WI38 (cell line): ENCODE measurements at regions not wholly inside any gene's neighbourhood (a gene's known extent, or its start where the extent isn't known, plus 50 kb on each side); places are given as distances from the start of the nearest gene placed in this dataset.

ENCODE experiments used
- H3K4me3 ChIP-seq: 2 replicates; pipeline ENCODE4 v1.5.1; 2011; ENCODE audit warnings: low read depth, mild to moderate bottlenecking, control low read depth, low read length
- TF ChIP-seq, protein P1 (sequence below): IDR thresholded peaks from 2 replicates; pipeline ENCODE4 v1.5.1; 2012; ENCODE audit warnings: low read depth, mild to moderate bottlenecking, control low read depth, low read length

DNA sequence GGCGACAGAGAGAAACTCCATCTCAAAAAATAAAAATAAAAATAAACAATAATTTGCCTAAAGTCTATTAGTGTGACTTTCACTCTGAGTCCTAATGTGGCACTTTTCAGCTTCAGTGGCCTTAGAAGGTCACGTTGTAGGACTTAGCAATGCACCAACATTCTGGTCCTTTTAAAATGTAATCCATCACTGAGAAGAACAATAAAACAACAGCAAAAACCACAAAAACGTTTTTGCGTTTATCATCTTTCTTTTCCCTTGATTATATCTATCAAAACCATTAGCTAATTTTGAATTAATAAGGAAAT, 190.1 kb upstream of the ZNF608 start:
- H3K4me3 ChIP-seq: no peak overlapping the region
- TF ChIP-seq, protein P1, sequence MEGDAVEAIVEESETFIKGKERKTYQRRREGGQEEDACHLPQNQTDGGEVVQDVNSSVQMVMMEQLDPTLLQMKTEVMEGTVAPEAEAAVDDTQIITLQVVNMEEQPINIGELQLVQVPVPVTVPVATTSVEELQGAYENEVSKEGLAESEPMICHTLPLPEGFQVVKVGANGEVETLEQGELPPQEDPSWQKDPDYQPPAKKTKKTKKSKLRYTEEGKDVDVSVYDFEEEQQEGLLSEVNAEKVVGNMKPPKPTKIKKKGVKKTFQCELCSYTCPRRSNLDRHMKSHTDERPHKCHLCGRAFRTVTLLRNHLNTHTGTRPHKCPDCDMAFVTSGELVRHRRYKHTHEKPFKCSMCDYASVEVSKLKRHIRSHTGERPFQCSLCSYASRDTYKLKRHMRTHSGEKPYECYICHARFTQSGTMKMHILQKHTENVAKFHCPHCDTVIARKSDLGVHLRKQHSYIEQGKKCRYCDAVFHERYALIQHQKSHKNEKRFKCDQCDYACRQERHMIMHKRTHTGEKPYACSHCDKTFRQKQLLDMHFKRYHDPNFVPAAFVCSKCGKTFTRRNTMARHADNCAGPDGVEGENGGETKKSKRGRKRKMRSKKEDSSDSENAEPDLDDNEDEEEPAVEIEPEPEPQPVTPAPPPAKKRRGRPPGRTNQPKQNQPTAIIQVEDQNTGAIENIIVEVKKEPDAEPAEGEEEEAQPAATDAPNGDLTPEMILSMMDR: no peak

DNA sequence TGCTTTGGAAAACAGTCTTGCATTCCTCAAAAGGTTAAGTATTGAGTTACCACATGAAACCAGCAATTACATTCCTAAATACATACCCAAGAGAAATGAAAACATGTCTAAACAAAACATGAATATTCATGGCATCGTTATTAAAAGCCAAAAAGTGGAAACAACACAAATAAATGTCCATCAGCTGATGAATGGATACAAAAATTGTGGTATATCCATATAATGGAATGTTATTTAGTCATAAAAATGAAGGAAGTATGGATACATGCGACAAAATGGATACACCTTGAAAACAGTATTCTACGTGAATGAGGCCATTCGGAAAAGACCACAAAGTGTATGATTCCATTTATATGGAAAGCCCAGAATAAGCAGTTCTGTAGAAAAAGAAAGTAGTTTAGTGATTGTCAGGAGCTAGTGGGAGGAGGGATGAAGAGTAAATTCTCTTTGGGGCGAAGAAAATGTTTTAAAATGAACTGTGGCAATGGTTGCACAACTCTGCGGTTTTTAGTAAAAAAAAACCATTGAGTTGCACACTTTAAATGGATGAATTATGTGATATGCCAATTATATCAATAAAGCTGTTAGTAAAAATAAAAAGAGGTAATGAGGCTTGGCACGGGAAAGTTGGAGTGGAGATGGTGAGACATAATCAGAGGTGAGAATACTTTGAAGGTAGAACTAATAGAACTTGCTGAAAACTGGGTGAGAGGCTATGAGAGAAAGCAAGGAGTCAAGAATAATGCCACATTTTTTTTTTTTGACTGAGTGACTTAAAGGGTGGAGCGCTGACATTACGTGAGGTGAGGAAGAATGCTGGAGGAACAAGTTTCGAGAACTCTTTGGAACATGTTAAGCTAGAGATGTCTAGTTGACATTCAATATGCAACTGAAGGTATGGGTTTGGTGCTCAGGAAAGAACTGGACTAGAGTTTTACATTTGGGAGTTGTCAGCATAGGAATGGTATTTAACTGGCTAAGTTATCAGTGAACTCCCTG, 194.9 kb upstream of the ZNF608 start:
- TF ChIP-seq, protein P1: no peak

GRCh38 chr5:124948062-124948753, 201.8 kb upstream of the ZNF608 start:
- TF ChIP-seq, protein P1: no peak
- H3K4me3 ChIP-seq: no peak overlapping the region

More for the DNA sequence above, 194.9 kb upstream of the ZNF608 start:
- no peak overlapping the region for H3K4me3 ChIP-seq

DNA sequence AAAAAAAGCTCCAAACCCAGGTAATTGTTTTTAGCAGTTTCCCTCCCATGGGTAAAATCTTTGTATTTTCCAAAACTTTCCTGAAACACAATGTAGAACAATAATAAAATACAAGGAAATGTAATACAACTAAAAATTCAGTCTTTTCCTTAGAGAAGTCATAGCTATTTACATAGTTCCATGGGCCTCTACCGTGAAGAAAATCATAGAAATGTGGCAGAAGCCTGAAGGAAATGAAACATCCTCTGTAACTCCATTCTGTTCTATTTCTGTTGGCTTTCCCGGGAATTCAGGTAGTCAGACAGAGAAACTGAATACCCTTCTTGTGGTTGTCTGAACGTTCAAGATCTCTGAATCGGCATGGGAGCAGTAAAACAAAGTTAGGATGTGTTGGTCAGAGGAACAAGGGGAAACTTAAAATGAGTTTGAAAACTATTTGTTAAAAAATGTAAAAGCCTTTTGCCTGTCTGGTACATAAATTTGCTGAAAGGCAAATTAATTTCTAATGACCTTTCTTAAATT, 202.4 kb upstream of the ZNF608 start:
- TF ChIP-seq, protein P1: no peak
- H3K4me3 ChIP-seq: no peak overlapping the region

GRCh38 chr5:124949862-124950261, 203.4 kb upstream of the ZNF608 start:
- TF ChIP-seq, protein P1: no peak
- H3K4me3 ChIP-seq: no peak overlapping the region

DNA sequence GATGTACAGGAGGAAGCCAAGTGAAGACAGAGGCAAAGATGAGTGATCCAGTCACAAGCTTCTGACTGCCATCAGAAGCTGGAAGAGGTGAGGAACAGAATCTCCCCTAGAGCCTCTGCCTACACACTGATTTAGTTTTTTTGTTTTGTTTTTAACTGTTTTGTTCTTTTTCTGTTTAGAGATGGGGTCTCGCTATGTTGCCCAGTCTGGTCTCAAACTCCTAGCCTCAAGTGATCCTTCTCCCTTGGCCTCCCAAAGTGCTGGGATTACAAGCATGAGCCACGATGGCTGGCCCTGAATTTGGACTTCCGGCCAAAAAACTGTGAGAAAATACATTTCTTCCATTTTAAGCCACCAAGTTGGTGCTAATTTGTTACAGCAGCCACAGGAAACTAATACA, 204.7 kb upstream of the ZNF608 start:
- no peak overlapping the region for H3K4me3 ChIP-seq
- TF ChIP-seq, protein P1: no peak

DNA sequence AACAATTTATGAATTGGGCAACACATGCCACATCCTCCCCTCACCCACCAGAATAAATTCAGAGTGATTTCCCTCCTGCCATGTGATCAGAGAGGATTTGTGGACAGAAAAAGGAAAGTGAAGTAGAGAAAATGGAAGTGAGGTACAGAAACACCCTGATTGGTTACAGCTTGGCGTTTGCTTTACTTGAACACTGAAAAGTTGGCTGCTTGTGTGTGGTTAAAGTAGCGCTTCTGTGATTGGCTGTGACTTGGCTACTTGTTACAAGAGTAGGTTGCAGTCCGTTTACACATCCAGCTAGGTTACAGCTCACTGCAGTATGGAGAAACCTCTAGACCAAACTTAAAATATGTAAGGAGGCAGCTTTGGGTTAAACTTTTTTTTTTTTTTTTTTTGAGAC, 205.2 kb upstream of the ZNF608 start:
- H3K4me3 ChIP-seq: no peak overlapping the region
- TF ChIP-seq, protein P1: no peak
